GM12874 (cell line): ENCODE measurements at regions not wholly inside any gene's neighbourhood (a gene's known extent, or its start where the extent isn't known, plus 50 kb on each side); places are given as distances from the start of the nearest gene placed in this dataset.

Experiments used
- CTCF ChIP-seq: IDR thresholded peaks from 2 replicates; pipeline ENCODE4 v1.5.1; 2011; ENCODE audit warnings: low read depth, mild to moderate bottlenecking, control low read depth, low read length, moderate library complexity; ENCODE audit not compliant: insufficient read depth

- no peak for TF ChIP-seq CTCF
Observed at GRCh38 chr21:41037936-41038335, 130.0 kb upstream of the BACE2 start.

- TF ChIP-seq CTCF: no peak
Observed at GRCh38 chr21:41043014-41043413, 124.9 kb upstream of the BACE2 start.

- 0 out of 2 replicates have a peak, but pooled peaks have one; percentile 4 for TF ChIP-seq CTCF
Observed at GRCh38 chr21:41045534-41046268, 122.3 kb upstream of the BACE2 start.

- TF ChIP-seq CTCF: no peak
Observed at GRCh38 chr21:41048145-41048544, 119.8 kb upstream of the BACE2 start.

- TF ChIP-seq CTCF: no peak
Observed at GRCh38 chr21:41048623-41049022, 119.3 kb upstream of the BACE2 start.

GRCh38 chr21:41052820-41053555 is 115.0 kb upstream of the BACE2 start:
- TF ChIP-seq CTCF: no peak

GRCh38 chr21:41054018-41054578 is 113.9 kb upstream of the BACE2 start:
- no peak for TF ChIP-seq CTCF
